HepG2 (cell line): ENCODE measurements at regions not wholly inside any gene's neighbourhood (a gene's known extent, or its start where the extent isn't known, plus 50 kb on each side); places are given as distances from the start of the nearest gene placed in this dataset.

Experiments
- CENPT ChIP-seq: sonication (generic); formaldehyde crosslinking; IDR thresholded peaks from 2 replicates; pipeline ENCODE4 v1.8.0; 2022; ENCODE audit warnings: low read depth, mild to moderate bottlenecking, moderate library complexity, missing genetic modification reagents
- HDAC1 ChIP-seq: sonication (generic); formaldehyde crosslinking; IDR thresholded peaks from 2 replicates; pipeline ENCODE4 v1.5.1; 2020; ENCODE audit warnings: mild to moderate bottlenecking, missing genetic modification reagents
- MAFG ChIP-seq: sonication (generic); formaldehyde crosslinking; IDR thresholded peaks from 2 replicates; pipeline ENCODE4 v1.5.1; 2020; ENCODE audit warnings: mild to moderate bottlenecking, missing genetic modification reagents
- POGZ ChIP-seq: sonication (generic); formaldehyde crosslinking; IDR thresholded peaks from 2 replicates; pipeline ENCODE4 v1.4.0; 2020; ENCODE audit warnings: mild to moderate bottlenecking, missing genetic modification reagents
- TFE3 ChIP-seq: IDR thresholded peaks from 2 replicates; pipeline ENCODE4 v1.6.1; 2016
- ZFP36L2 ChIP-seq: sonication (generic); formaldehyde crosslinking; IDR thresholded peaks from 2 replicates; pipeline ENCODE4 v1.4.0; 2020; ENCODE audit warnings: missing genetic modification reagents
- ZNF225 ChIP-seq: sonication (generic); formaldehyde crosslinking; IDR thresholded peaks from 2 replicates; pipeline ENCODE4 v1.4.0; 2020; ENCODE audit warnings: mild to moderate bottlenecking, missing genetic modification reagents
- ZNF296 ChIP-seq: sonication (generic); formaldehyde crosslinking; conservative IDR thresholded peaks from 2 replicates; pipeline ENCODE4 v1.5.0; 2020; ENCODE audit warnings: mild to moderate bottlenecking, missing genetic modification reagents
- ZNF484 ChIP-seq: sonication (generic); formaldehyde crosslinking; IDR thresholded peaks from 2 replicates; pipeline ENCODE4 v1.5.1; 2020; ENCODE audit warnings: mild to moderate bottlenecking, low read depth, missing genetic modification reagents, borderline replicate concordance
- ZNF510 ChIP-seq: sonication (generic); formaldehyde crosslinking; IDR thresholded peaks from 2 replicates; pipeline ENCODE4 v1.4.0; 2020; ENCODE audit warnings: low read depth, mild to moderate bottlenecking, missing genetic modification reagents
- ZNF547 ChIP-seq: sonication (generic); formaldehyde crosslinking; IDR thresholded peaks from 2 replicates; pipeline ENCODE4 v1.5.1; 2020; ENCODE audit warnings: mild to moderate bottlenecking, missing genetic modification reagents
- ZSCAN9 ChIP-seq: IDR thresholded peaks from 2 replicates; pipeline ENCODE4 v1.6.1; 2016; ENCODE audit warnings: borderline replicate concordance
- TF ChIP-seq, protein P1 (sequence below), 2 experiments: sonication (generic) in 1 of 2; formaldehyde crosslinking in 1 of 2; IDR thresholded peaks; 2 replicates each; pipeline versions ENCODE4 v1.5.1 to v1.6.1; 2011 to 2020; ENCODE audit warnings: borderline replicate concordance in 1 of 2, low read depth in 1 of 2, low read length in 1 of 2, mild to moderate bottlenecking in 1 of 2, missing genetic modification reagents in 1 of 2, moderate library complexity in 1 of 2
- TF ChIP-seq, protein P2 (sequence below): sonication (generic); formaldehyde crosslinking; conservative IDR thresholded peaks from 2 replicates; pipeline ENCODE4 v1.4.0; 2020; ENCODE audit warnings: missing genetic modification reagents
- TF ChIP-seq, protein P3 (sequence below): sonication (generic); formaldehyde crosslinking; IDR thresholded peaks from 2 replicates; pipeline ENCODE4 v1.5.1; 2020; ENCODE audit warnings: missing genetic modification reagents, mild to moderate bottlenecking, borderline replicate concordance
- TF ChIP-seq, protein P4 (sequence below): sonication (generic); formaldehyde crosslinking; IDR thresholded peaks from 2 replicates; pipeline ENCODE4 v1.5.0; 2020; ENCODE audit warnings: mild to moderate bottlenecking, missing genetic modification reagents, borderline replicate concordance
- TF ChIP-seq, protein P5 (sequence below): sonication (generic); formaldehyde crosslinking; IDR thresholded peaks from 2 replicates; pipeline ENCODE4 v1.4.0; 2020; ENCODE audit warnings: missing genetic modification reagents

- TF ChIP-seq, protein P1, sequence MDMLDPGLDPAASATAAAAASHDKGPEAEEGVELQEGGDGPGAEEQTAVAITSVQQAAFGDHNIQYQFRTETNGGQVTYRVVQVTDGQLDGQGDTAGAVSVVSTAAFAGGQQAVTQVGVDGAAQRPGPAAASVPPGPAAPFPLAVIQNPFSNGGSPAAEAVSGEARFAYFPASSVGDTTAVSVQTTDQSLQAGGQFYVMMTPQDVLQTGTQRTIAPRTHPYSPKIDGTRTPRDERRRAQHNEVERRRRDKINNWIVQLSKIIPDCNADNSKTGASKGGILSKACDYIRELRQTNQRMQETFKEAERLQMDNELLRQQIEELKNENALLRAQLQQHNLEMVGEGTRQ (IDR thresholded peaks at IDR 0.05; ENCODE audit: low read depth, low read length), result no peak
- TF ChIP-seq, protein P1 (CRISPR knock-in tag; IDR thresholded peaks at IDR 0.05; ENCODE audit: borderline replicate concordance), result no peak
- TF ChIP-seq MAFG (CRISPR knock-in tag) (no peak), ZNF510 (CRISPR knock-in tag) (no peak), ZNF225 (CRISPR knock-in tag) (no peak), ZSCAN9 (CRISPR knock-in tag) (no peak), CENPT (CRISPR knock-in tag) (no peak), HDAC1 (CRISPR knock-in tag) (peak; percentile 31; the same call in 1 of the 2 replicates), ZNF484 (CRISPR knock-in tag) (no peak), ZNF547 (0 out of 2 replicates have a peak, but pooled peaks have one; percentile 54), ZFP36L2 (CRISPR knock-in tag) (no peak), POGZ (peak; percentile 75), TFE3 (CRISPR knock-in tag) (no peak), ZNF296 (CRISPR knock-in tag) (no peak)
- TF ChIP-seq, protein P2, sequence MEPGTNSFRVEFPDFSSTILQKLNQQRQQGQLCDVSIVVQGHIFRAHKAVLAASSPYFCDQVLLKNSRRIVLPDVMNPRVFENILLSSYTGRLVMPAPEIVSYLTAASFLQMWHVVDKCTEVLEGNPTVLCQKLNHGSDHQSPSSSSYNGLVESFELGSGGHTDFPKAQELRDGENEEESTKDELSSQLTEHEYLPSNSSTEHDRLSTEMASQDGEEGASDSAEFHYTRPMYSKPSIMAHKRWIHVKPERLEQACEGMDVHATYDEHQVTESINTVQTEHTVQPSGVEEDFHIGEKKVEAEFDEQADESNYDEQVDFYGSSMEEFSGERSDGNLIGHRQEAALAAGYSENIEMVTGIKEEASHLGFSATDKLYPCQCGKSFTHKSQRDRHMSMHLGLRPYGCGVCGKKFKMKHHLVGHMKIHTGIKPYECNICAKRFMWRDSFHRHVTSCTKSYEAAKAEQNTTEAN, result no peak
- TF ChIP-seq, protein P3, sequence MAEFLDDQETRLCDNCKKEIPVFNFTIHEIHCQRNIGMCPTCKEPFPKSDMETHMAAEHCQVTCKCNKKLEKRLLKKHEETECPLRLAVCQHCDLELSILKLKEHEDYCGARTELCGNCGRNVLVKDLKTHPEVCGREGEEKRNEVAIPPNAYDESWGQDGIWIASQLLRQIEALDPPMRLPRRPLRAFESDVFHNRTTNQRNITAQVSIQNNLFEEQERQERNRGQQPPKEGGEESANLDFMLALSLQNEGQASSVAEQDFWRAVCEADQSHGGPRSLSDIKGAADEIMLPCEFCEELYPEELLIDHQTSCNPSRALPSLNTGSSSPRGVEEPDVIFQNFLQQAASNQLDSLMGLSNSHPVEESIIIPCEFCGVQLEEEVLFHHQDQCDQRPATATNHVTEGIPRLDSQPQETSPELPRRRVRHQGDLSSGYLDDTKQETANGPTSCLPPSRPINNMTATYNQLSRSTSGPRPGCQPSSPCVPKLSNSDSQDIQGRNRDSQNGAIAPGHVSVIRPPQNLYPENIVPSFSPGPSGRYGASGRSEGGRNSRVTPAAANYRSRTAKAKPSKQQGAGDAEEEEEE (CRISPR knock-in tag), result no peak
- TF ChIP-seq, protein P4, sequence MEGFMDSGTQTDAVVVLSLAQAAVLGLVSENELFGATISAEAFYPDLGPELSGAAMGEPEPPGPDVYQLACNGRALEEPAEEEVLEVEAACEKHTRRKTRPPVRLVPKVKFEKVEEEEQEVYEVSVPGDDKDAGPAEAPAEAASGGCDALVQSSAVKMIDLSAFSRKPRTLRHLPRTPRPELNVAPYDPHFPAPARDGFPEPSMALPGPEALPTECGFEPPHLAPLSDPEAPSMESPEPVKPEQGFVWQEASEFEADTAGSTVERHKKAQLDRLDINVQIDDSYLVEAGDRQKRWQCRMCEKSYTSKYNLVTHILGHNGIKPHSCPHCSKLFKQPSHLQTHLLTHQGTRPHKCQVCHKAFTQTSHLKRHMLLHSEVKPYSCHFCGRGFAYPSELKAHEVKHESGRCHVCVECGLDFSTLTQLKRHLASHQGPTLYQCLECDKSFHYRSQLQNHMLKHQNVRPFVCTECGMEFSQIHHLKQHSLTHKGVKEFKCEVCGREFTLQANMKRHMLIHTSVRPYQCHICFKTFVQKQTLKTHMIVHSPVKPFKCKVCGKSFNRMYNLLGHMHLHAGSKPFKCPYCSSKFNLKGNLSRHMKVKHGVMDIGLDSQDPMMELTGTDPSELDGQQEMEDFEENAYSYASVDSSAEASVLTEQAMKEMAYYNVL (CRISPR knock-in tag), result no peak
- TF ChIP-seq, protein P5, sequence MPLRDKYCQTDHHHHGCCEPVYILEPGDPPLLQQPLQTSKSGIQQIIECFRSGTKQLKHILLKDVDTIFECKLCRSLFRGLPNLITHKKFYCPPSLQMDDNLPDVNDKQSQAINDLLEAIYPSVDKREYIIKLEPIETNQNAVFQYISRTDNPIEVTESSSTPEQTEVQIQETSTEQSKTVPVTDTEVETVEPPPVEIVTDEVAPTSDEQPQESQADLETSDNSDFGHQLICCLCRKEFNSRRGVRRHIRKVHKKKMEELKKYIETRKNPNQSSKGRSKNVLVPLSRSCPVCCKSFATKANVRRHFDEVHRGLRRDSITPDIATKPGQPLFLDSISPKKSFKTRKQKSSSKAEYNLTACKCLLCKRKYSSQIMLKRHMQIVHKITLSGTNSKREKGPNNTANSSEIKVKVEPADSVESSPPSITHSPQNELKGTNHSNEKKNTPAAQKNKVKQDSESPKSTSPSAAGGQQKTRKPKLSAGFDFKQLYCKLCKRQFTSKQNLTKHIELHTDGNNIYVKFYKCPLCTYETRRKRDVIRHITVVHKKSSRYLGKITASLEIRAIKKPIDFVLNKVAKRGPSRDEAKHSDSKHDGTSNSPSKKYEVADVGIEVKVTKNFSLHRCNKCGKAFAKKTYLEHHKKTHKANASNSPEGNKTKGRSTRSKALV (CRISPR knock-in tag), result no peak
Measured at GRCh38 chr16:86664522-86665318, 86.4 kb downstream of the FOXL1 start (continued).
